ENCODE measurements at regions not wholly inside any gene's neighbourhood (a gene's known extent, or its start where the extent isn't known, plus 50 kb on each side); places are given as distances from the start of the nearest gene placed in this dataset.

GRCh38 chr12:66035288-66035966 is 95.1 kb downstream of the LLPH start (continued):
- TF ChIP-seq ZGPAT (CRISPR knock-in tag; IDR thresholded peaks at IDR 0.05) (no peak), REST (IDR thresholded peaks at IDR 0.05; ENCODE audit: borderline replicate concordance in 1 of 2, low read depth in 1 of 2, low read length in 2 of 2) (no peak), CTCF (CRISPR knock-in tag; IDR thresholded peaks at IDR 0.05) (peak; percentile 28; the same call in 1 of the 2 replicates), ZMAT3 (CRISPR knock-in tag; conservative IDR thresholded peaks at IDR 0.05) (no peak), YEATS4 (CRISPR knock-in tag; IDR thresholded peaks at IDR 0.05; ENCODE audit: borderline replicate concordance) (no peak)

All from HepG2 (cell line).